ENCODE measurements at regions not wholly inside any gene's neighbourhood (a gene's known extent, or its start where the extent isn't known, plus 50 kb on each side); places are given as distances from the start of the nearest gene placed in this dataset.

DNA sequence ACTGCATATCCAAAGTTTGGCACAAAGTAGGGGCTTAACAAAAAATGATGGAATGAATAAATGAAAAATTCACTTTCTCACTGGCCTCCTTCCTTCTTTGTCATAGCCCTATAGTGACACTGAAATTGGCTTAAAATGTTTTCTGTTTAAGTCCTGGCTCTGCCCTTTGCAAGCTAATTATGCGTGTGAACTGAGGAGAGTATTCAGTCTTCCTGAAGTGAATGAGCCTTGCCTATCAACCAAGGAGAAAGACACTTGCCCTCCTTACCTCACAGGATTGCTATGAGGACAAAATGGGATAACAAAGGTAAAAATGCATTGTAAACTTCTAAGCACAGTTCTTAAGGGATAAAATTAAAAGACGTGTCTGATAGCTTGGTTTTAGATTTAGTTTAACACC is 729.8 kb upstream of the ANO3 start:
- TF ChIP-seq, protein P1, sequence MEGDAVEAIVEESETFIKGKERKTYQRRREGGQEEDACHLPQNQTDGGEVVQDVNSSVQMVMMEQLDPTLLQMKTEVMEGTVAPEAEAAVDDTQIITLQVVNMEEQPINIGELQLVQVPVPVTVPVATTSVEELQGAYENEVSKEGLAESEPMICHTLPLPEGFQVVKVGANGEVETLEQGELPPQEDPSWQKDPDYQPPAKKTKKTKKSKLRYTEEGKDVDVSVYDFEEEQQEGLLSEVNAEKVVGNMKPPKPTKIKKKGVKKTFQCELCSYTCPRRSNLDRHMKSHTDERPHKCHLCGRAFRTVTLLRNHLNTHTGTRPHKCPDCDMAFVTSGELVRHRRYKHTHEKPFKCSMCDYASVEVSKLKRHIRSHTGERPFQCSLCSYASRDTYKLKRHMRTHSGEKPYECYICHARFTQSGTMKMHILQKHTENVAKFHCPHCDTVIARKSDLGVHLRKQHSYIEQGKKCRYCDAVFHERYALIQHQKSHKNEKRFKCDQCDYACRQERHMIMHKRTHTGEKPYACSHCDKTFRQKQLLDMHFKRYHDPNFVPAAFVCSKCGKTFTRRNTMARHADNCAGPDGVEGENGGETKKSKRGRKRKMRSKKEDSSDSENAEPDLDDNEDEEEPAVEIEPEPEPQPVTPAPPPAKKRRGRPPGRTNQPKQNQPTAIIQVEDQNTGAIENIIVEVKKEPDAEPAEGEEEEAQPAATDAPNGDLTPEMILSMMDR (IDR thresholded peaks at IDR 0.05) = no peak
- no peak for TF ChIP-seq POLR2A (IDR thresholded peaks at IDR 0.05)
